ENCODE measurements at regions not wholly inside any gene's neighbourhood (a gene's known extent, or its start where the extent isn't known, plus 50 kb on each side); places are given as distances from the start of the nearest gene placed in this dataset.

DNA sequence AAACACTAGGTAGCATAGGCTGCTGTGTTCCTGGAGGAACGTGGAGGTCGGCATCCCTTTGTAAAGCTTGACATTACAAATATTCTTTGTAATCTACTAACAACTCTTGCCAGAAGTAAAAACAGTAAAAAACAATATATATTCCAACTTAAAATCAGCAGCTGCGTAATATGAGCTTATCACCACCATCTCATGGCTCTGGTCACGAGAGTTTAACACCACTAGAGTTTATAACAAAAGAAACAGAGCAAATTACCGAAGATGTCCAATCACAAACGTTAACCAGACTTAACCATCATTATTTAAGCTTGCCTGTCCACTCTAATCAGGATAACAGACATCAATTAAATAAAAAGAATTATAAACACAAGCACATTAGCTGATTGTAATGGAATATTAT is 236.7 kb downstream of the PCDH7 start:
- TF ChIP-seq, protein P1, sequence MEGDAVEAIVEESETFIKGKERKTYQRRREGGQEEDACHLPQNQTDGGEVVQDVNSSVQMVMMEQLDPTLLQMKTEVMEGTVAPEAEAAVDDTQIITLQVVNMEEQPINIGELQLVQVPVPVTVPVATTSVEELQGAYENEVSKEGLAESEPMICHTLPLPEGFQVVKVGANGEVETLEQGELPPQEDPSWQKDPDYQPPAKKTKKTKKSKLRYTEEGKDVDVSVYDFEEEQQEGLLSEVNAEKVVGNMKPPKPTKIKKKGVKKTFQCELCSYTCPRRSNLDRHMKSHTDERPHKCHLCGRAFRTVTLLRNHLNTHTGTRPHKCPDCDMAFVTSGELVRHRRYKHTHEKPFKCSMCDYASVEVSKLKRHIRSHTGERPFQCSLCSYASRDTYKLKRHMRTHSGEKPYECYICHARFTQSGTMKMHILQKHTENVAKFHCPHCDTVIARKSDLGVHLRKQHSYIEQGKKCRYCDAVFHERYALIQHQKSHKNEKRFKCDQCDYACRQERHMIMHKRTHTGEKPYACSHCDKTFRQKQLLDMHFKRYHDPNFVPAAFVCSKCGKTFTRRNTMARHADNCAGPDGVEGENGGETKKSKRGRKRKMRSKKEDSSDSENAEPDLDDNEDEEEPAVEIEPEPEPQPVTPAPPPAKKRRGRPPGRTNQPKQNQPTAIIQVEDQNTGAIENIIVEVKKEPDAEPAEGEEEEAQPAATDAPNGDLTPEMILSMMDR (conservative IDR thresholded peaks at IDR 0.05; ENCODE audit: low read depth, low read length), result no peak
- TF ChIP-seq EZH2phosphoT487 (IDR thresholded peaks at IDR 0.05; ENCODE audit: borderline replicate concordance, low read length) (no peak), EZH2 (IDR thresholded peaks at IDR 0.05; ENCODE audit: low read length, unreplicated experiment) (no peak)
